H9 (cell line): ENCODE measurements at regions not wholly inside any gene's neighbourhood (a gene's known extent, or its start where the extent isn't known, plus 50 kb on each side); places are given as distances from the start of the nearest gene placed in this dataset.

ENCODE experiments used
- DNase-seq: peaks from one replicate; pipeline ENCODE4 v3.0.0-alpha.2; 2017
- H2AFZ ChIP-seq: one replicate; pipeline ENCODE4 v1.6.1; 2013; ENCODE audit warnings: mild to moderate bottlenecking, low read length, control low read depth, moderate library complexity
- H2AK5ac ChIP-seq: 2 replicates; pipeline ENCODE4 v1.6.1; 2013; ENCODE audit warnings: low read length, control low read depth, mixed read lengths; ENCODE audit not compliant: insufficient read length
- H2BK120ac ChIP-seq: one replicate; pipeline ENCODE4 v1.6.1; 2013; ENCODE audit warnings: low read depth, mild to moderate bottlenecking, low read length, control low read depth, inconsistent platforms; ENCODE audit not compliant: poor library complexity, severe bottlenecking
- H2BK12ac ChIP-seq: 2 replicates; pipeline ENCODE4 v1.6.1; 2013; ENCODE audit warnings: low read length, control low read depth, mixed read lengths, low read depth; ENCODE audit not compliant: insufficient read length
- H2BK15ac ChIP-seq: 2 replicates; pipeline ENCODE4 v1.6.1; 2013; ENCODE audit warnings: low read depth, low read length, control low read depth
- H2BK20ac ChIP-seq: one replicate; pipeline ENCODE4 v1.6.1; 2013; ENCODE audit warnings: low read depth, mild to moderate bottlenecking, low read length, control low read depth, inconsistent platforms; ENCODE audit not compliant: poor library complexity, severe bottlenecking
- H2BK5ac ChIP-seq: 2 replicates; pipeline ENCODE4 v1.6.1; 2013; ENCODE audit warnings: low read length, control low read depth, mixed read lengths; ENCODE audit not compliant: insufficient read length
- H3K14ac ChIP-seq: 2 replicates; pipeline ENCODE4 v1.6.1; 2013; ENCODE audit warnings: low read length, control low read depth; ENCODE audit not compliant: insufficient read depth
- H3K18ac ChIP-seq: 2 replicates; pipeline ENCODE4 v1.6.1; 2013; ENCODE audit warnings: low read depth, mild to moderate bottlenecking, mixed read lengths, low read length, control low read depth; ENCODE audit not compliant: insufficient read length
- H3K23ac ChIP-seq: 2 replicates; pipeline ENCODE4 v1.6.1; 2013; ENCODE audit warnings: low read length, control low read depth, mixed read lengths, low read depth; ENCODE audit not compliant: insufficient read length
- H3K23me2 ChIP-seq: 2 replicates; pipeline ENCODE4 v1.6.1; 2013; ENCODE audit warnings: low read depth, mild to moderate bottlenecking, mixed read lengths, low read length, control low read depth; ENCODE audit not compliant: insufficient read length, poor library complexity, severe bottlenecking
- H3K27ac ChIP-seq: 2 replicates; pipeline ENCODE4 v1.5.1; 2013; ENCODE audit warnings: low read length, control low read depth, mixed read lengths, low read depth; ENCODE audit not compliant: insufficient read length
- H3K27me3 ChIP-seq: 2 replicates; pipeline ENCODE4 v1.6.1; 2013; ENCODE audit warnings: low read length, control low read depth, inconsistent platforms; ENCODE audit not compliant: insufficient read depth
- H3K4ac ChIP-seq: 2 replicates; pipeline ENCODE4 v1.6.1; 2013; ENCODE audit warnings: low read depth, mild to moderate bottlenecking, control low read depth, inconsistent platforms, low read length, moderate library complexity
- H3K4me1 ChIP-seq: 2 replicates; pipeline ENCODE4 v1.6.1; 2013; ENCODE audit warnings: low read length, control low read depth, inconsistent platforms; ENCODE audit not compliant: insufficient read depth
- H3K4me2 ChIP-seq: 2 replicates; pipeline ENCODE4 v1.6.1; 2013; ENCODE audit warnings: low read length, control low read depth, mixed read lengths; ENCODE audit not compliant: insufficient read length, insufficient read depth
- H3K56ac ChIP-seq: 2 replicates; pipeline ENCODE4 v1.6.1; 2013; ENCODE audit warnings: low read depth, mild to moderate bottlenecking, mixed read lengths, low read length, control low read depth; ENCODE audit not compliant: insufficient read length
- H3K79me1 ChIP-seq: 2 replicates; pipeline ENCODE4 v1.6.1; 2013; ENCODE audit warnings: low read depth, mild to moderate bottlenecking, moderate library complexity, low read length, control low read depth, inconsistent platforms; ENCODE audit not compliant: insufficient read depth, poor library complexity, severe bottlenecking
- H3K79me2 ChIP-seq: 2 replicates; pipeline ENCODE4 v1.6.1; 2013; ENCODE audit warnings: low read length, control low read depth, inconsistent platforms; ENCODE audit not compliant: insufficient read depth
- H3K9ac ChIP-seq: 2 replicates; pipeline ENCODE4 v1.6.1; 2013; ENCODE audit warnings: low read length, control low read depth, mixed read lengths; ENCODE audit not compliant: insufficient read length; ENCODE audit errors: extremely low read depth
- H3K9me3 ChIP-seq: one replicate; pipeline ENCODE4 v1.6.1; 2013; ENCODE audit warnings: low read depth, low read length, inconsistent platforms; ENCODE audit not compliant: control insufficient read depth
- H3T11ph ChIP-seq: one replicate; pipeline ENCODE4 v1.6.1; 2013; ENCODE audit warnings: mild to moderate bottlenecking, low read length, control low read depth, inconsistent platforms
- H4K20me1 ChIP-seq: one replicate; pipeline ENCODE4 v1.6.1; 2013; ENCODE audit not compliant: control insufficient read depth, insufficient read length, insufficient read depth
- H4K5ac ChIP-seq: 2 replicates; pipeline ENCODE4 v1.6.1; 2013; ENCODE audit warnings: low read depth, mild to moderate bottlenecking, mixed read lengths, low read length, control low read depth; ENCODE audit not compliant: insufficient read length
- H4K8ac ChIP-seq: replicated peaks from 2 replicates; pipeline ENCODE4 v1.6.1; 2013; ENCODE audit warnings: low read length, control low read depth, mixed read lengths, low read depth; ENCODE audit not compliant: insufficient read length
- H4K91ac ChIP-seq: 2 replicates; pipeline ENCODE4 v1.6.1; 2013; ENCODE audit warnings: low read depth, mild to moderate bottlenecking, moderate library complexity, mixed read lengths, low read length, control low read depth; ENCODE audit not compliant: insufficient read length
- H3K27ac Mint-ChIP-seq, 3 experiments: 2 replicates in 2 of 3; 3 replicates in 1 of 3; pipeline ENCODE4 v1.8.0; 2020 to 2021; ENCODE audit warnings: mixed read lengths in 3 of 3, mild to moderate bottlenecking in 1 of 3, moderate library complexity in 1 of 3
- H3K27me3 Mint-ChIP-seq: 2 replicates; pipeline ENCODE4 v1.8.0; 2021; ENCODE audit warnings: low read depth, mild to moderate bottlenecking, moderate library complexity, mixed read lengths
- H3K36me3 Mint-ChIP-seq, 3 experiments: 2 replicates in 2 of 3; 3 replicates in 1 of 3; pipeline ENCODE4 v1.8.0; 2020 to 2021; ENCODE audit warnings: low read depth in 3 of 3, mixed read lengths in 3 of 3; ENCODE audit not compliant: insufficient read depth in 1 of 3
- H3K4me1 Mint-ChIP-seq, 2 experiments: 2 replicates each; pipeline ENCODE4 v1.8.0; 2020; ENCODE audit warnings: mixed read lengths in 2 of 2
- H3K4me3 Mint-ChIP-seq, 2 experiments: 2 replicates in 1 of 2; 3 replicates in 1 of 2; pipeline ENCODE4 v1.8.0; 2020 to 2021; ENCODE audit warnings: mild to moderate bottlenecking in 2 of 2, mixed read lengths in 2 of 2, moderate library complexity in 1 of 2
- H3K9me3 Mint-ChIP-seq, 2 experiments: 2 replicates in 1 of 2; 3 replicates in 1 of 2; pipeline ENCODE4 v1.8.0; 2020; ENCODE audit warnings: mild to moderate bottlenecking in 2 of 2, mixed read lengths in 2 of 2, moderate library complexity in 1 of 2
- WGBS: extraction: QIAGEN DNeasy Blood & Tissue Kit; methylation state at CpG from one replicate; pipeline ENCODE4 v1.1.7; 2013; ENCODE audit warnings: missing lambda C conversion rate, low lambda C conversion rate, mixed read lengths; ENCODE audit not compliant: insufficient read length; ENCODE audit errors: extremely low coverage; 5-methylcytosine and 5-hydroxymethylcytosine counted together
- TF ChIP-seq, protein P1 (sequence below): fragments of 200-600 bp; sonication (generic); conservative IDR thresholded peaks from 3 replicates; pipeline ENCODE4 v1.8.0; 2021; ENCODE audit warnings: antibody characterized with exemption, mild to moderate bottlenecking

DNA sequence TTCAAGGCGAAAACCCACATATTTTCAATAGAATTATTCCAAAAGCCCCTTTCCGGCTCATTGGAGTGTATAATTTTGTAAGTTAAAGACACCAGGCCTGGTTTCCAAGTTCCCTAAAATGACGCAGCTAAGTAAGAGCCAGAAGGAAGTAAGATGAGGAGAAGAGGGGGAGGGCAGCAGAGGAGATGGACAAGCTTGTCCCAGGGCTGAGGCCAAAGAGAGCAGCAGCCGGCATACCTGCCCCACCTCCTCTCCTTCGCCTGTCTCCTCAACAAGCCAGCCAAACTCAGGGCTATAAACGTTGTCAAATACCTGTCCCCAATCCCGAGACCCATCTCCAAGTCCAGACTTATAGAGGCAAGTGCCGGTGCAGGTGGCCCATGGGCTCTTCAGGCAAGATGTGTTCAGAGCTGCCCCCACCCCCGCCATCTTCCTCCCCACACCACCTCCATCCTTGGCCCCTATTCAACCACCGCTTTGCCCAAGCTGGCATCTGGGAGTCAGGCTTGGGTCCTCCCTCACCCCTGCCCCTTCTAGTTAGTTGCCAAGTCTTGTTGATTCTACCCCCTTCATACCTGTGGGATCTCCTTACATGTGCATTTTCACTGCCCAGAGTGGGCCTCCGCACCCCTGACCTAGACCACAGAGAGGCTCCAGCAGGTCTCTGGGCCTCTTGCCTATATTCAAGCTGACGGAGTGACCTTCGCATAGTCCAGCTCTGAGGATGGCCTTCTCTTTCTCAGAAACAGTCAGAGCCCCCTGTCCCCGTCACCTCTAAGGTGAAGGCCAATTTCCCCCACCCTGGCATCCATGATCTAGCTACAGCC, 75.7 kb upstream of the SIRPA start:
- no peak overlapping the region for H3K4ac ChIP-seq
- H2BK20ac ChIP-seq = no peak overlapping the region
- H3K27ac ChIP-seq = no peak overlapping the region
- no peak overlapping the region for H2BK5ac ChIP-seq
- no peak for DNase-seq
- Mint-ChIP-seq H3K27ac (peak overlapping the region in 2 of 3 experiments; percentile 68 to 91; a peak in 3 of 7 replicates), H3K4me3 (no peak overlapping the region), H3K9me3 (peaks cover 0 to 3% of the 10 kb centered on the region in 2 experiments; a peak in 1 of 5 replicates), H3K27me3 (peaks cover 19% of the 10 kb centered on the region), H3K4me1 (peaks cover 54 to 59% of the 10 kb centered on the region in 2 experiments), H3K36me3 (no peaks in the 10 kb centered on the region; a peak in 2 of 7 replicates)
- peaks cover 9% of the 10 kb centered on the region; the same call in 1 of the 2 replicates for H3K4me1 ChIP-seq
- H2AK5ac ChIP-seq = no peak overlapping the region
- H3T11ph ChIP-seq = no peak overlapping the region
- TF ChIP-seq, protein P1, sequence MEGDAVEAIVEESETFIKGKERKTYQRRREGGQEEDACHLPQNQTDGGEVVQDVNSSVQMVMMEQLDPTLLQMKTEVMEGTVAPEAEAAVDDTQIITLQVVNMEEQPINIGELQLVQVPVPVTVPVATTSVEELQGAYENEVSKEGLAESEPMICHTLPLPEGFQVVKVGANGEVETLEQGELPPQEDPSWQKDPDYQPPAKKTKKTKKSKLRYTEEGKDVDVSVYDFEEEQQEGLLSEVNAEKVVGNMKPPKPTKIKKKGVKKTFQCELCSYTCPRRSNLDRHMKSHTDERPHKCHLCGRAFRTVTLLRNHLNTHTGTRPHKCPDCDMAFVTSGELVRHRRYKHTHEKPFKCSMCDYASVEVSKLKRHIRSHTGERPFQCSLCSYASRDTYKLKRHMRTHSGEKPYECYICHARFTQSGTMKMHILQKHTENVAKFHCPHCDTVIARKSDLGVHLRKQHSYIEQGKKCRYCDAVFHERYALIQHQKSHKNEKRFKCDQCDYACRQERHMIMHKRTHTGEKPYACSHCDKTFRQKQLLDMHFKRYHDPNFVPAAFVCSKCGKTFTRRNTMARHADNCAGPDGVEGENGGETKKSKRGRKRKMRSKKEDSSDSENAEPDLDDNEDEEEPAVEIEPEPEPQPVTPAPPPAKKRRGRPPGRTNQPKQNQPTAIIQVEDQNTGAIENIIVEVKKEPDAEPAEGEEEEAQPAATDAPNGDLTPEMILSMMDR = no peak
- no peak overlapping the region; the same call in 1 of the 2 replicates for H3K14ac ChIP-seq
- H3K79me2 ChIP-seq = no peaks in the 10 kb centered on the region
- no peaks in the 10 kb centered on the region; the same call in 1 of the 2 replicates for H3K27me3 ChIP-seq
- no peak overlapping the region for H3K18ac ChIP-seq
- no peak overlapping the region for H3K4me2 ChIP-seq
- H3K79me1 ChIP-seq = no peaks in the 10 kb centered on the region
- H2BK120ac ChIP-seq = no peak overlapping the region
- no peak overlapping the region for H2BK12ac ChIP-seq
- no peak overlapping the region for H4K8ac ChIP-seq
- H3K9ac ChIP-seq = no peak overlapping the region
- H4K5ac ChIP-seq = no peak overlapping the region
- no CpG with 5 or more reads among the region's 14 CpGs for WGBS
- no peaks in the 10 kb centered on the region for H3K9me3 ChIP-seq
- H4K91ac ChIP-seq = no peak overlapping the region
- H3K23ac ChIP-seq = no peak overlapping the region
- H2AFZ ChIP-seq = no peak overlapping the region
- no peak overlapping the region for H3K56ac ChIP-seq
- no peak overlapping the region for H2BK15ac ChIP-seq
- H4K20me1 ChIP-seq = no peaks in the 10 kb centered on the region
- no peaks in the 10 kb centered on the region for H3K23me2 ChIP-seq
